RWPE1 (cell line): ENCODE measurements at regions not wholly inside any gene's neighbourhood (a gene's known extent, or its start where the extent isn't known, plus 50 kb on each side); places are given as distances from the start of the nearest gene placed in this dataset.

ENCODE experiments used
- CTCF ChIA-PET: fragments of 350-600 bp; sonication (Branson Sonifier 250); formaldehyde crosslinking; extraction: SDS; loops from one replicate; lab custom pipeline; 2021; lab: Yijun Ruan, JAX
- POLR2A ChIA-PET: fragments of 400-600 bp; formaldehyde crosslinking; extraction: SDS; loops from one replicate; lab custom pipeline; 2020; ENCODE audit warnings: antibody characterized with exemption; ENCODE audit not compliant: low non-redundant PET; lab: Yijun Ruan, JAX
- DNase-seq: peaks from one replicate; pipeline ENCODE4 v3.0.0; 2012; ENCODE audit warnings: low spot score
- H3K27ac ChIP-seq: fragments of 450-650 bp; 2 replicates; pipeline ENCODE4 v1.5.1; 2017
- TF ChIP-seq, protein P1 (sequence below): fragments of 450-650 bp; conservative IDR thresholded peaks from 2 replicates; pipeline ENCODE4 v1.5.1; 2017; ENCODE audit warnings: low read depth, mild to moderate bottlenecking

DNA sequence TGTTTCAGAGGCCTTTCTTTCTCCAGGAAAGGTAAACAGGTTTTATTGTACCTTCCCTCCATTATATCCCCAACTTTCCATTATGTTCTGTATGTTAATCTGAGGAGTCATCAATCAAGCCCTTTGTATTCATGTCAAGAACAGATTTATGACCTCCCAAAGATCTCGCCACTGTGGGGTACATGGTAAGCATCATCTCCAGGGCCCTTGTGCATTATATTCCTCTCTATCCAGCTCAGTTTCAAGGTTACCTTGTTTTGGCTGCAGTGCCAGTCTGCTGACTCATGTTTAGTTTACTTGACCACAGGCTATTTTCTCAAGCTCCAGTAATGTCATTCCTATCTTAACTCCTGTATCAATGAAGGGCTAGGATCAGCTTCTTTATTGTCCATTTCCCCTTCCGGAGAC lies 125.1 kb upstream of the FRMPD4 start:
- TF ChIP-seq, protein P1, sequence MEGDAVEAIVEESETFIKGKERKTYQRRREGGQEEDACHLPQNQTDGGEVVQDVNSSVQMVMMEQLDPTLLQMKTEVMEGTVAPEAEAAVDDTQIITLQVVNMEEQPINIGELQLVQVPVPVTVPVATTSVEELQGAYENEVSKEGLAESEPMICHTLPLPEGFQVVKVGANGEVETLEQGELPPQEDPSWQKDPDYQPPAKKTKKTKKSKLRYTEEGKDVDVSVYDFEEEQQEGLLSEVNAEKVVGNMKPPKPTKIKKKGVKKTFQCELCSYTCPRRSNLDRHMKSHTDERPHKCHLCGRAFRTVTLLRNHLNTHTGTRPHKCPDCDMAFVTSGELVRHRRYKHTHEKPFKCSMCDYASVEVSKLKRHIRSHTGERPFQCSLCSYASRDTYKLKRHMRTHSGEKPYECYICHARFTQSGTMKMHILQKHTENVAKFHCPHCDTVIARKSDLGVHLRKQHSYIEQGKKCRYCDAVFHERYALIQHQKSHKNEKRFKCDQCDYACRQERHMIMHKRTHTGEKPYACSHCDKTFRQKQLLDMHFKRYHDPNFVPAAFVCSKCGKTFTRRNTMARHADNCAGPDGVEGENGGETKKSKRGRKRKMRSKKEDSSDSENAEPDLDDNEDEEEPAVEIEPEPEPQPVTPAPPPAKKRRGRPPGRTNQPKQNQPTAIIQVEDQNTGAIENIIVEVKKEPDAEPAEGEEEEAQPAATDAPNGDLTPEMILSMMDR: no peak
- CTCF ChIA-PET: interaction anchor here (0.5 to 0.8 kb wide), 3 partner anchors 45 to 573 kb away, joined by 3 to 4 read pairs (median 3); no protein-coding TSS in a partner anchor
- POLR2A ChIA-PET: no interaction called here
- DNase-seq: peak; percentile 22
- no peak overlapping the region for H3K27ac ChIP-seq

DNA sequence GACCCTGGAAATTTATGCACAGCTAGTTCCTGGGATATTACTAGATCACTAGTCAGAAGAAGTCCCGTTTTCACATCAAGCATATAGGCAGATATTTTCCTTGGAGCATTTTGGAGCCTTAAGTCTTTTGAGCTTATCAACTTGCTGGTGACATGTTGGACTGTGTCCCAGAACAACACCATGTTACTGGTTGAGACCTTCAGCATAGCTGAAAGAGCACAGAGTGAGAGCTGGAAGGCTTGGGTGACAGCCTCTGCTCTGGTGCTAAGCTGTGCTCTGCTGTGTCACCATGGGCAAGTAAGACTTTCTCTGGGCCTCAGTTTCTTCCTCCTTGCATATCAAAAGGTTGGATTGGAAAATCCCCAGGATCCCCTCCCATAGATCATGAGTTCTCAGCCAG lies 116.6 kb upstream of the FRMPD4 start:
- TF ChIP-seq, protein P1: no peak
- no peak overlapping the region for H3K27ac ChIP-seq
- no peak for DNase-seq
- ChIA-PET CTCF (no interaction called here), POLR2A (interaction anchor here (0.5 kb wide), 1 partner anchor 54 kb away, joined by 7 read pairs; no protein-coding TSS in a partner anchor)

DNA sequence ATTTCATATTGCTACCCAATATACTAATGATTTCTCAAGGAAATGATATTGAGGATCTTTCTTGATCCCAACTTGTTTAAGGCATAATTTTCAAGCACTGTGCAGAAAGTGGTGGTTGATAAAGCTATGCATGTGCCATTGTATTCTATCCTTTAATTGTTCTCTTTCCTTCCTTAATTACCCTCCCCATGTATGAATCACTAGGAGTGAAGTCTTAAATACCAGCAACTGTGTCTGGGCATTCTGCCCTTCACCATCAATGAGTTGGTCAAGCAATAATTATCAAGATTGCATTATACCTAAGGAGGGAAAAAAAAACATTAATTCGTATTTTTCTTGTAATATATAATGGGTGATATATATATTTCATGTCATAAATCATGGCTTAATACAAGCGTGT lies 111.8 kb upstream of the FRMPD4 start:
- DNase-seq: no peak
- H3K27ac ChIP-seq: no peak overlapping the region
- ChIA-PET POLR2A (no interaction called here), CTCF (no interaction called here)
- TF ChIP-seq, protein P1: no peak

DNA sequence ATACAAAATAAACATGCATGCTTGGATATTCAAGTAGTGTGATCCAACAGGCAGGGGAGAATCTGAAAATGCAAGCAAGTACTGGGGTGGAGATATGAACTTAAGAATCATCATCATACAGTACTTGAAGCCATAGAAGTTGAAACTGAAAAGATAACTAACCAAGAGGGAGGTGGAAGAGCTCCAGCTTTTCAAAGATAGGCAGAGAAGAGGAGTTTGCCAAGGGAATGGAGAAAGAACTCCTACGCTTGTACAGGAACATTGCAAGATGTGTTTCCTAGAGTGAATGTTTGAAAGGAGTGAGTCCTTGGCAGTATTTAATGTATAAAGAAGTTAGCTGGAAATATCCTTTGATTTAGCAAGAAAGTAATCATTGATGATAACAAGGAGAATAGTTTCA lies 106.2 kb upstream of the FRMPD4 start:
- TF ChIP-seq, protein P1: no peak
- DNase-seq: no peak
- CTCF ChIA-PET: no interaction called here
- no peak overlapping the region for H3K27ac ChIP-seq
- POLR2A ChIA-PET: no interaction called here

DNA sequence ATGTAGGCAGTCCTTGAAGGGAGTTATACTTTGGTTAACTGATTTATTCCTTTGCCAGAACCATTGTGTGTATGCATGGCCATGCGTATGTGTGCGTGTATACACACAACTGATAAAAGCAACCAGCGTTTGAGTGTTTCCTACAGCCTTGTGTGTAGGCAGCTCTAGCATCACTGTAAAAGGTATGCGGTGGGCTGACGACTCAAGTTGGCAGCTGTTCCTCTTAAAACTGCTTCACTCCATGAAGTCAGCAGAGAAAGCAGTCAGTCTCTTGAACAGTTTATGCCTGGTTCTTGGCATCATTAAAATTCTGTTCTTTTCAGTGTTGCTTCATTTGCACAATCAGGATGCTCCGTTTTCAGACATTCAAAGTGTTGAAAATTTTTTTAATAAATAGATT lies 103.5 kb upstream of the FRMPD4 start:
- POLR2A ChIA-PET: no interaction called here
- TF ChIP-seq, protein P1: no peak
- CTCF ChIA-PET: no interaction called here

DNA sequence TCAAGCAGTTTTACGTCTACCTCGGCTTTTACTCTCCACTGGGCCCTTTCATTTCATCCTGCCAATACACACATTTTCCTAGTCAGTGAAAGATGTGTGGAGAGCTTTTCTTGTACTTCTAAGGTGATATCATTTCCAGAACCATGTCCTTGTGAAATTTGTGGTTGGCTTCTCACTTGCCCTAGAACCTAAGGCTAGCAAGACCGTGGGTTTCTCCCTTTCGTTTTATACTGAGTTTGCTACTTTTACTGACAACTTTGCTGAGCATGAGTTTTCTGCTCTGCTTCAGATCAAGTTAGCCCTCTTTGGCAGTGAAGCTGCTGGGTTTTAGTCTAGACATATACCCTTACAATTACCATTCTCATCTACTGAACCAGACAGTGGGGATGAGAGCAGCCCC lies 95.7 kb upstream of the FRMPD4 start:
- ChIA-PET POLR2A (no interaction called here), CTCF (no interaction called here)
- TF ChIP-seq, protein P1: no peak
- DNase-seq: no peak
- H3K27ac ChIP-seq: no peak overlapping the region

More for the DNA sequence above, 103.5 kb upstream of the FRMPD4 start:
- no peak for DNase-seq
- no peak overlapping the region for H3K27ac ChIP-seq
